ENCODE measurements at regions not wholly inside any gene's neighbourhood (a gene's known extent, or its start where the extent isn't known, plus 50 kb on each side); places are given as distances from the start of the nearest gene placed in this dataset.

DNA sequence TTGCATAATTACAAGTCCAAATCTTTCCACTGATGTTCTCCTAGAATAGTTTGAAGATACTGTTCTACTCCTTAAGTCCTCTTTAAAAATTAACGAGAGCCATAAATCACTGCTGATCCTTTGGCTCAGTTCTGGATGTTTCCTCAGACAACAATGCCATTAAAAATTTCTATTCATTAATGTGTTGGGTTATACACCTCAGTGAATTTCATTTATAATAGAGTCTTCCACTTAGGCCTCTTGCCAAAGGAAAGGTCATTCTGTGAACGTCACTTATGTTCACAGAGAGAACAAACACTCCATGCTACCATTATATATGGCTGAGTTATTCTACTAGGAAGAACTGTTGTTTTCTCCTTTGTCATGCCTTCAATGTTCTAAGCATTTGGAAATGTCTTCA lies 1472.3 kb upstream of the CELF4 start:
- TF ChIP-seq CTCF (conservative IDR thresholded peaks at IDR 0.05; ENCODE audit: low read depth in 2 of 2) (no peak), EZH2 (IDR thresholded peaks at IDR 0.05; ENCODE audit: low read depth, unreplicated experiment) (no peak), NANOG (IDR thresholded peaks at IDR 0.05; ENCODE audit: borderline replicate concordance) (no peak)

Measured in GM23338 (cell line).